ENCODE measurements at regions not wholly inside any gene's neighbourhood (a gene's known extent, or its start where the extent isn't known, plus 50 kb on each side); places are given as distances from the start of the nearest gene placed in this dataset.

- no peak for DNase-seq (ENCODE audit: low read depth, low spot score)
- H3K4me3 ChIP-seq (ENCODE audit: low read depth, low read length): no peak overlapping the region
- in situ Hi-C loops (cut with HindIII; ENCODE audit: low sequenced_read_pairs): no loop called here
- TF ChIP-seq, protein P1, sequence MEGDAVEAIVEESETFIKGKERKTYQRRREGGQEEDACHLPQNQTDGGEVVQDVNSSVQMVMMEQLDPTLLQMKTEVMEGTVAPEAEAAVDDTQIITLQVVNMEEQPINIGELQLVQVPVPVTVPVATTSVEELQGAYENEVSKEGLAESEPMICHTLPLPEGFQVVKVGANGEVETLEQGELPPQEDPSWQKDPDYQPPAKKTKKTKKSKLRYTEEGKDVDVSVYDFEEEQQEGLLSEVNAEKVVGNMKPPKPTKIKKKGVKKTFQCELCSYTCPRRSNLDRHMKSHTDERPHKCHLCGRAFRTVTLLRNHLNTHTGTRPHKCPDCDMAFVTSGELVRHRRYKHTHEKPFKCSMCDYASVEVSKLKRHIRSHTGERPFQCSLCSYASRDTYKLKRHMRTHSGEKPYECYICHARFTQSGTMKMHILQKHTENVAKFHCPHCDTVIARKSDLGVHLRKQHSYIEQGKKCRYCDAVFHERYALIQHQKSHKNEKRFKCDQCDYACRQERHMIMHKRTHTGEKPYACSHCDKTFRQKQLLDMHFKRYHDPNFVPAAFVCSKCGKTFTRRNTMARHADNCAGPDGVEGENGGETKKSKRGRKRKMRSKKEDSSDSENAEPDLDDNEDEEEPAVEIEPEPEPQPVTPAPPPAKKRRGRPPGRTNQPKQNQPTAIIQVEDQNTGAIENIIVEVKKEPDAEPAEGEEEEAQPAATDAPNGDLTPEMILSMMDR (IDR thresholded peaks at IDR 0.05; ENCODE audit: low read depth, low read length): no peak
These were observed 734.0 kb upstream of the GCFC2 start for GRCh38 chr2:76444732-76445131.

- TF ChIP-seq, protein P1 (IDR thresholded peaks at IDR 0.05; ENCODE audit: low read depth, low read length): no peak
- no peak overlapping the region for H3K4me3 ChIP-seq (ENCODE audit: low read depth, low read length)
- DNase-seq (ENCODE audit: low read depth, low spot score): no peak
- in situ Hi-C loops (cut with HindIII; ENCODE audit: low sequenced_read_pairs): no loop called here
These were observed 726.8 kb upstream of the GCFC2 start for GRCh38 chr2:76437564-76437963.

GRCh38 chr2:76429374-76429773 lies 718.7 kb upstream of the GCFC2 start:
- in situ Hi-C loops (cut with HindIII; ENCODE audit: low sequenced_read_pairs): no loop called here
- DNase-seq (ENCODE audit: low read depth, low spot score): no peak
- H3K4me3 ChIP-seq (ENCODE audit: low read depth, low read length): no peak overlapping the region
- TF ChIP-seq, protein P1 (IDR thresholded peaks at IDR 0.05; ENCODE audit: low read depth, low read length): no peak

DNA sequence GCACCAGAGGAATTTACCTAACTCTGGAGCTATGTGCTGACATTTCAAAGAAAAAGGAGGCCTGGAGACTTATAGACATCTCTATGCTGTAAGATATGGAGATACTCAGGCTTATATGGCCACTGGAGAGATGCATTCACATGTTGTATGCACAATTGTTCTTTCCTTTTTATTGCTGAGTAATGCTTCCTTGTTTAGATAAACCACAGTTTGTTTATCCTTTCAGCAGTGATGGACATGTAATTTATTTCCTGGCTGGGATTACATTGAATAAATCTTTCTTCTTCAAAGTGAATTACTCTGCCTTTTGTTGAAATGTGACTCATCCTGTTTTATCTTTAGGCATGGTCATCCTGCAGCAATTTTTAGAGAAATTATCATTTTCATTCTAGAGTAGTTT lies 716.7 kb upstream of the GCFC2 start:
- H3K4me3 ChIP-seq (ENCODE audit: low read depth, low read length): no peak overlapping the region
- in situ Hi-C loops (cut with HindIII; ENCODE audit: low sequenced_read_pairs): no loop called here
- DNase-seq (ENCODE audit: low read depth, low spot score): no peak
- TF ChIP-seq, protein P1 (IDR thresholded peaks at IDR 0.05; ENCODE audit: low read depth, low read length): no peak

DNA sequence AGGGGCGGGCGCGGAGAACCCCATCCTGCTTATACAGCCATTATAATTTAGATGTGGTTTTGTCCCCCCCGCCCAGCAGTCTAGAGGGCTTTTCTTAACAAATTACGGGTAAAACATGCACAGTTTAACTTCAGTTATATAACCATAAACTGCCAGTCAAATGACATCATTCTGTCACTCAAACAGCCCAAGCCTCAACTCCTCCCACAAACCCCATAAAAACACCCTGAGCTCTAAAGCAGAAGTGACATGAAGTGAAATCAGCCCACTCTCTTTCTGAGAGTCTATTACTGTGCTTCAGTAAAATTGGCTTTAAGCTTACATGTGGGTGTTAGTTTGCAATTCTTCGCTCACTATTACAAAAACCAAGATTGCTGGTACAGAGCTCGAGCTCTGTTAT lies 705.1 kb upstream of the GCFC2 start:
- no peak for DNase-seq (ENCODE audit: low read depth, low spot score)
- in situ Hi-C loops (cut with HindIII; ENCODE audit: low sequenced_read_pairs): no loop called here
- no peak overlapping the region for H3K4me3 ChIP-seq (ENCODE audit: low read depth, low read length)
- TF ChIP-seq, protein P1 (IDR thresholded peaks at IDR 0.05; ENCODE audit: low read depth, low read length): no peak

DNA sequence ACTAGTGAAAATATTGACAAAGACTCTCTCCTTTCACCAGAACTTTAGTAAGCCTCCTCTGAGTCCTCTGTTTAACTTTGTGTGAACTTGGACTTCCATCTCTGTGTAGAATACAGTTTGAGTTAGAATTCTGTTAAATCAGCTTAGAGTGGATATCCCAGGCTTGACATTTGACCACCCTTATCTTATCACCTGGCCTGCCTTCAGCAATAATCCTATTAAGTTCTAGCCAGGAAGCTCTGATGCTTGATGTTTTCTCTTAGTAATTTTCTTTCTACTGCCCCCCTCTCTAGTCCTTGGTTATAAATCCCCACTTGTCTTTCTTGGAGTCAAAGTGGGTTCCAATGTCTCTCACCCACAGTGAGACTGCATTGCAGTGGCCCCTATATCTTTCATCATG lies 702.7 kb upstream of the GCFC2 start:
- TF ChIP-seq, protein P1 (IDR thresholded peaks at IDR 0.05; ENCODE audit: low read depth, low read length): no peak
- in situ Hi-C loops (cut with HindIII; ENCODE audit: low sequenced_read_pairs): no loop called here
- no peak overlapping the region for H3K4me3 ChIP-seq (ENCODE audit: low read depth, low read length)
- DNase-seq (ENCODE audit: low read depth, low spot score): no peak
